ENCODE measurements at regions not wholly inside any gene's neighbourhood (a gene's known extent, or its start where the extent isn't known, plus 50 kb on each side); places are given as distances from the start of the nearest gene placed in this dataset.
A peak's percentile ranks its signal among the peaks of the same experiment; 100 is the strongest.

DNA sequence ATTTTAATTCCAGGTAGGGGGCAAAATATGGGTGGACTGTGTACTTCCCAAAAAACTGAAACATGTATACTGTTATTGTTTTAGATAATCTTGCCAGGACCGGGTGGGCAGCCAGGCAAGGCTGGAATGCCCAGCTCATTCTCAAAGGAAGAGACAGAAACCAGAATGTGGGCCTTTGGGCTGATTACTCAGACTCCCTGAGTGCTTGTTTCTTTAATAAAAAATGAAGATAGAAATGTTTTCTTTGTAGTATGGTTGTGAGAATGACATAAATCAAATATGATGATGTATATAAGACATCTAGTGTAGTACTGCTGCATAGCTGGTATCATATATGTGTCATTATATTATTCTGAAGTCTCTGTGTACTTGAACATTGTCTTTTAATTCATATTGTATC is 231.6 kb upstream of the NT5C1B start:
- FAIRE-seq, result no peak

GRCh38 chr2:18819566-18819965 is 230.2 kb upstream of the NT5C1B start:
- FAIRE-seq, result no peak

GRCh38 chr2:18814387-18814786 is 225.0 kb upstream of the NT5C1B start:
- peak; percentile 89 for FAIRE-seq

- FAIRE-seq, result no peak
These were observed 215.2 kb upstream of the NT5C1B start for GRCh38 chr2:18804536-18804935.

DNA sequence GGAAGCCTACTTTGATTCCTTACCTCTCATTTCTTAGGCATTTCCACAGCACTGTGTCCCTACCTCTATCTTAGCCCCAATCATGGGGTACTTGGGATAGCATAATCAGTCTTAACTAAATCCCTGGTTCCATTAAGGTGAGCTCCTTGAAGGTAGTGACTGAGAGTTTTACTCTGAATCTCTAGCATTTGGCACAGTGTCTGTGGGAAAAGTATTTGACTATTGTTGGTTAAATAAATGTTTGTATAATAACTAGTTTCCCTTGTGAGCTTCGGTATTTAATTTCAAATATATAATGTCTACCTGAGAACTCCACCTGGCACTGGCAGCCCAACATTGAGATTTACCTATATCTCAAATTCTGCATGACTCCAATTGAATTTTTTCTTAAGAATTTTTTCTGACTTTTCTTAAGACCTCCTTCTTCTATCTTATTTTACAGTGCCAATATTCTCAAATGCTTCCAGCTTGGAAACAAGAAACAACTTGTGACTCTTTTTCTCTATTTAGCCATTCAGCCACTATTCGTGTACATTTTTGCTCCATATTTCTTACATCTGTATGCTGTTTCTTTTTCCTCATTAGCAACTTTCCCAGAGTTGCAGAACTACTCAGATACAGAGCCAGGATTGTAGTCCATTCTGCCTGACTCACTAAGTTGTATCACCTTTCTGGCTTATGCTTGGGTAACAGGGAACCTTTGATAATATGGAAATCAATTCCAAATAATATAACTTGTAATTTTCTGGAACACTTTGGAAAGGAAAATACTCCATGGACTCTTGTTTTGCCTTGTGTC is 214.0 kb upstream of the NT5C1B start:
- FAIRE-seq, result no peak

DNA sequence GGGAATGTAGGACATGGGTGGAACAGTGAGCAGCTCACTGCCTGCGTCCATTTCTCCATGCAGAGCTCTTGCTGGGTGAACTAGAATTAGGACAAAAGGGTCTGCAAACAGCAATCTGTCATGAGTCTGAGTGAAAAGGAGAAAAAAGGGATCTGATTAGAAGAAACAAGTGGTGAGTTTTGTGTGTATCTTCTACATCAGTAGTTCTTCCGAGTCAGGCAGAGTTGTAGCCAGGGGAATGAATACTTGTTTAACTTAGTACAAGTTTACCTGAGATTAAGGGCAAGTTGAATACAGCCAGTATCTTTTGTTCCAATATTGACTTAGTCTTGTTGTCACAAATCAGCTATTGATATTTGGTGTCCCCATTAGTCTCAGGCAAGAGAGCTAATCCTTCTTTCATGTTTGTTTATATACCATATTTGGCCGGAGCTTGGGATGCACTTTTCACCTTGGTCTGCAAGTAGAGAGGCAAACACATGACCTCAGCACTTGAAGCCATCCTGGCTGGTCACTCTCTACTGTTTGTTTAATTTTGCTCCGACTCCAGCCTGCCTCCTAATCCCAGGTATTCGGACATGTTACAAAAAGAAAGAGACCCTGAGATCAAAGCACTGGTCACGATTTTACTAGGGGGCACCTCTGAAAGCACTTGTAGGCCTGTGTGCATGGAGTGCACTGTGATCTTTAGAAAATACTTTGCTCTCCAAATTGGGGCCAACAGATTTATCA is 211.0 kb upstream of the NT5C1B start:
- no peak for FAIRE-seq

DNA sequence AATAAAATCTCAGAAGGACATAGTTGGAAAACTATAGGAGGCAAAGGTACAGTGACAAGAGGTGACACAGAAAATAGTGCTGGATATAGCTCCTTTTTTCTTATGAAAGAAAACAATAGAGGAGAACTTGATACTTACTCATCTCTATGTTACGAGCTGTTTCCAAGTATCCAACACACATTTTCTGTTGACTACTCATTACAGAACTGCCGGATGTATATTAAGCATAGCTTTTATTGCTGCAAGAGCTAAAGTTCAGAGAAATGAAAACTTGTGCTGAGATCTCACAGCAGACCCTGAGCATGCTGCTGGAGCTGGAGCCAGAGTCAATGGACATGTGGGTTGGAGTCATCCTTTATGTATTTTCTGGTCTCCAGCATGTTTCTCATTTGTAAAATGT is 210.0 kb upstream of the NT5C1B start:
- no peak for FAIRE-seq

GRCh38 chr2:18797133-18797845 is 207.9 kb upstream of the NT5C1B start:
- no peak for FAIRE-seq

- FAIRE-seq, result no peak
These were observed 206.5 kb upstream of the NT5C1B start for GRCh38 chr2:18795906-18796305.

DNA sequence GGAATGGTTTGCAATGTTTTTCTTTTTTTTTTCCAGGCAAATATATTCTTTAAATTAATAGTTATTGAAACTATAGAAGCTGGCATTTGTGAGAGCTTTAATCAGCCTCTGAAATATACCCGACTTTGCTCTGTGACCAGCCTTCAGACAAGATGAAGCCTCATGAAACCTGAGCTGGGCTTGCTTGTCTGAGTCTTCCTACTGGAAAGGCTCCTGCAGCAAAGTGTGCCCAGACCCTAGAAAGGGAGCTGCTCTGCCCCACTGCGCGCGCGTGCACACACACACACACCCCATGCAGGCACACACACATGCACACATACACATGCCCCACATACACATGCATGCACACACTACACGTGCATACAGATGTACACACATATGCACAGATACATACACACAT is 203.3 kb upstream of the NT5C1B start:
- FAIRE-seq, result no peak

DNA sequence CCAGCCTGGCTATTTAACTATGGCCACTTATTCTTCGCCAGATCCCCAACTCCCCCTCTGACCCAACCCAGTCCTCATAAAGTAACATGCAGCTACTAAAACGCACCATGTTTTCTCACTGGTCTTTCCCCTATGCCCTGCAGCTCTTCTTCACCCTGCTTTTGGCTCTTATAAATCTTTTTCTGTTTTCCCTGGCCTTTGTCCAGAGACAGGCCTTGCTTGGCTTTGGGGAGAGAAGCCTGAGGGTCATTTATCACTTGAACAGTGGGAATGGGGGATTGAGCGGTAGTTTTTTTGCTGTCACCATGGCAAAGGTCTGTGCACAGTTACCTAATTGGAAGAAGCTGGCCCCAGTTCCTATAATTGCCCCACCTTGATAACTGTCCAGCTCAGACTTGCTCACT is 202.9 kb upstream of the NT5C1B start:
- FAIRE-seq, result no peak

- no peak for FAIRE-seq
These were observed 201.9 kb upstream of the NT5C1B start for GRCh38 chr2:18791172-18791797.

- FAIRE-seq, result no peak
These were observed 201.3 kb upstream of the NT5C1B start for GRCh38 chr2:18790509-18791171.

DNA sequence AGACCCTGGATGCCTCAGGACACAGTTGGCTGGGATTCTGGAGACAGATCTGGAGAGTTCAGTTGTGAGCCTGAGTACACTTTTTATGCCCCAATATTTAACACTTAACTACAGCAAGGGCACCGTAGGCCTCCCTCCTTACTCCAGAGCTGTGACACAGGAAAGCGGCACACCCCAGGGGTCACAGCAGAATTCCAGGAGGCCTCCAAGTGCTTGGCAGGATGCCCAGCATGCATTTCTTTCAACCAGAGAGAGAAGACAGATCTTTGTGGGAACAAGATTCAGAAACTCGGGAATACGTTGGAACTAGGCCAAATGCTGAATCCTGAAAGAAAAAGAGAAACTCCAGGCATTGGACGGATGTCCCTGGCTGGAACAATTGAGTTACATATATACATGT is 199.2 kb upstream of the NT5C1B start:
- no peak for FAIRE-seq

DNA sequence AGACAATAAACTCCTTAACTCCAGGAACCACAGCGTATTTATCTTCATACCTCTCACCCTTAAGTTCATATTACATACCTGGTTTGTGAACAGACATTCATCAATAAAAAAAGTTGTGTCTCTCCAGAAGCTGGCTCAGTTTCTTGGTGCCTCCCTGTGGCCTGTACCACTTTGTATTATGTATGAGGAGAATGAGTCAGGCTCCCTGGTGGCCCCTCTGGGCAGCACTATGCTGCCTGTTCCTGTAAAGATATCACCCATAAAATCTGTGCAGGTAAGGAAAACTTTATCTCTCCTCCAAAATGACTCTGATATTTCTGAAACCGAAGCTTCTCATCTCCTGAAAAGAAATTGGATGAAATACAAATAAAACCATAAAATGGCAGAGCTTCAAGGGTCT is 198.4 kb upstream of the NT5C1B start:
- FAIRE-seq, result no peak

- FAIRE-seq, result no peak
These were observed 194.9 kb upstream of the NT5C1B start for GRCh38 chr2:18784245-18784644.

GRCh38 chr2:18781541-18782280 is 192.3 kb upstream of the NT5C1B start:
- FAIRE-seq, result no peak

- no peak for FAIRE-seq
These were observed 188.0 kb upstream of the NT5C1B start for GRCh38 chr2:18777250-18777812.

GRCh38 chr2:18771212-18771611 is 181.8 kb upstream of the NT5C1B start:
- no peak for FAIRE-seq

DNA sequence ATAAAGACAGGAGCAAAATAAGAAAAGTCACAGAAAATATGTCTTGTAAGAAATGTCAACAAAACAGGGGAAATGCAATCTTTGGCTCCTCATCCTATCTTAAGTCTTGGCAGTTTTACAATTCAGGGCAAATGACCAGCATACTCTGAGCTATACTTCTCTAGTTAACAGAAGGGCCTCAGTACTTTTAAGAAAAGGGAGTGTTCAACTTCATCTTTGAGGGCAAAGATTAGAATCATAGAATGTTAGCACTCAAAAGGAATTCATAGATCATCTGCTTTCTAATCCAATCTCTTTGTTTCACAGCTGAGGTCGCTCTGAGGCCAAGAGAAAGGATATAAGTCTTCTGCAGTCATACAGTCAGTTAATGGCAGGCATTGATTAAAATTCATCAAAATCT is 174.0 kb upstream of the NT5C1B start:
- FAIRE-seq, result no peak

DNA sequence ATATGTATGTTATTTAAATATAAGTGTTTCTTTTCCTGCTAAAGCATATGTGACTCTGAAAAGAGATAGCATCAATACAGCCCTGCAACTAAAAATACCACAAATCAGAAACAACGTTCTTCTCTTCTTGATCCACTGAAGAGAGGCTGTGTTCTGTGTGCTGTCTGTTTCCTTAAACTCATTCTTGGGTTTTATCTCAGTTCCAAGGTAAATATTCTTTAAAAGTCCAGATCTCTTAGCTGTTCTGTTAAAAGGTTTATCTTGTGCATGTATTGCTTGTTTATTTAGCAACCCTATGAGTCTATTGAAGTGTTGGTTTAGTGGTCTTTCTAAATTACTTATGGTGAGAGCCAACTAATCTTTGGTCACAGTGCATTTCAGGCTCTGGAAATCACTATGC is 173.3 kb upstream of the NT5C1B start:
- no peak for FAIRE-seq

- no peak for FAIRE-seq
These were observed 164.9 kb upstream of the NT5C1B start for GRCh38 chr2:18754286-18754685.
